Coronary artery (tissue), 2 donors: ENCODE measurements at regions not wholly inside any gene's neighbourhood (a gene's known extent, or its start where the extent isn't known, plus 50 kb on each side); places are given as distances from the start of the nearest gene placed in this dataset.

Experiments
- DNase-seq: peaks from one replicate; pipeline ENCODE4 v3.0.0-alpha.2; 2017; ENCODE audit warnings: low spot score
- H3K27ac ChIP-seq, 2 donors: fragments of 200-600 bp; sonication (generic); one replicate each; pipeline ENCODE4 v1.5.1; 2016 to 2019
- H3K4me3 ChIP-seq: fragments of 200-600 bp; sonication (generic); 2 replicates; pipeline ENCODE4 v1.5.1; 2016; ENCODE audit warnings: mild to moderate bottlenecking, moderate library complexity
- TF ChIP-seq, protein P1 (sequence below): fragments of 200-600 bp; sonication (generic); IDR thresholded peaks from one replicate; pipeline ENCODE4 v1.5.1; 2019; ENCODE audit warnings: antibody characterized with exemption

DNA sequence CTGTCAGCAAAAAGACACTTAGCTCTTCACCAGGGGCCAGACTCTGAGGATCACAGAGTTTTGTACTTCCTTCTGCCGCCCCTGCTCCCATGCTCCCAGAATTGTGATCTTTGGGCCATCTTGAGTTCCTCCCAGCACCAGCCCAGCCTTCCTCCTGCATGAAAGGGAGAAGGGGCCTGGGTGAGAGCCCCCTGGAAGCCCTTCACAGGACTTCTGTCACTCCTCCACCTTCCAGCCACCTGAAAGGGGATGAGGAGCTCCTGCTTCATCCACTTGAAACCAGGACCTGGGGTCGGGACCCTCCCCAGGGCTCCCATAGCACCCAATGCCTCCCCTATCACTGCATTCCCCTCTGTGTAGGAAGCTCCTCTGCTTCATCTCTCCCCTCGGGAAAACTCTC is 174.2 kb downstream of the BUD13 start:
- DNase-seq = no peak
- TF ChIP-seq, protein P1, sequence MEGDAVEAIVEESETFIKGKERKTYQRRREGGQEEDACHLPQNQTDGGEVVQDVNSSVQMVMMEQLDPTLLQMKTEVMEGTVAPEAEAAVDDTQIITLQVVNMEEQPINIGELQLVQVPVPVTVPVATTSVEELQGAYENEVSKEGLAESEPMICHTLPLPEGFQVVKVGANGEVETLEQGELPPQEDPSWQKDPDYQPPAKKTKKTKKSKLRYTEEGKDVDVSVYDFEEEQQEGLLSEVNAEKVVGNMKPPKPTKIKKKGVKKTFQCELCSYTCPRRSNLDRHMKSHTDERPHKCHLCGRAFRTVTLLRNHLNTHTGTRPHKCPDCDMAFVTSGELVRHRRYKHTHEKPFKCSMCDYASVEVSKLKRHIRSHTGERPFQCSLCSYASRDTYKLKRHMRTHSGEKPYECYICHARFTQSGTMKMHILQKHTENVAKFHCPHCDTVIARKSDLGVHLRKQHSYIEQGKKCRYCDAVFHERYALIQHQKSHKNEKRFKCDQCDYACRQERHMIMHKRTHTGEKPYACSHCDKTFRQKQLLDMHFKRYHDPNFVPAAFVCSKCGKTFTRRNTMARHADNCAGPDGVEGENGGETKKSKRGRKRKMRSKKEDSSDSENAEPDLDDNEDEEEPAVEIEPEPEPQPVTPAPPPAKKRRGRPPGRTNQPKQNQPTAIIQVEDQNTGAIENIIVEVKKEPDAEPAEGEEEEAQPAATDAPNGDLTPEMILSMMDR = no peak
- H3K27ac ChIP-seq = no peak overlapping the region
- no peak overlapping the region for H3K4me3 ChIP-seq

- no peak for DNase-seq
- Histone ChIP-seq H3K4me3 (no peak overlapping the region), H3K27ac (no peak overlapping the region)
- TF ChIP-seq, protein P1 = no peak
Measured at GRCh38 chr11:116598036-116598435, 174.8 kb downstream of the BUD13 start.

GRCh38 chr11:116596346-116597260 is 176.2 kb downstream of the BUD13 start:
- no peak overlapping the region for H3K27ac ChIP-seq
- H3K4me3 ChIP-seq = no peak overlapping the region
- TF ChIP-seq, protein P1 = no peak
- DNase-seq = no peak

DNA sequence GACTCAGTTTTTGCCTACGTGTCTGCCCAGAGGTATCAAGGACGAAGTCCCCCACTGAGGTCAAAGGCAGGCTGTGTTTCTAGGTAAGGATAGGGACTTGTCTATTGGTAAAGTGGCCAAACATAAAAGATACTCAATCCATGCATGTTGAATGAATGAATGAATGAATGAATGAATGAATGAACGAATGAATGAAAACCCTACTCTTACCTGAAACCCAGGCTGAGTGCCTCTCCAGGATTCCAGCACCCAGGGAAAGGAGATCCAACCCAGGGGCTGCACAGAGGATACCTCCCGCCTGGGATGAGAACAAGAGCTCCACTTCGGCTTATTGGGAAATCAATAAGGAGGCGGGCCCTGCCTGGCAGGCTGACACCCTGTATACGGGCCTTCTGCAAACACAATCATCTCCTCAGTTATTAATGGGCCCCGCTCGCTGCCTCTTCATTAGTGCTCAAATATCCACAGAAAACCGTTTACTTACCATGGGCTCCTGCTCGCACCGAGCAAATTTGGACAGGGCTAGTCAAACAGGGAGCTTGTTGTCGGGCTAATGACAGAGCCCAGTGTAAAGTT is 177.4 kb downstream of the BUD13 start:
- DNase-seq = no peak
- H3K27ac ChIP-seq = no peak overlapping the region
- H3K4me3 ChIP-seq = no peak overlapping the region
- TF ChIP-seq, protein P1 = no peak

DNA sequence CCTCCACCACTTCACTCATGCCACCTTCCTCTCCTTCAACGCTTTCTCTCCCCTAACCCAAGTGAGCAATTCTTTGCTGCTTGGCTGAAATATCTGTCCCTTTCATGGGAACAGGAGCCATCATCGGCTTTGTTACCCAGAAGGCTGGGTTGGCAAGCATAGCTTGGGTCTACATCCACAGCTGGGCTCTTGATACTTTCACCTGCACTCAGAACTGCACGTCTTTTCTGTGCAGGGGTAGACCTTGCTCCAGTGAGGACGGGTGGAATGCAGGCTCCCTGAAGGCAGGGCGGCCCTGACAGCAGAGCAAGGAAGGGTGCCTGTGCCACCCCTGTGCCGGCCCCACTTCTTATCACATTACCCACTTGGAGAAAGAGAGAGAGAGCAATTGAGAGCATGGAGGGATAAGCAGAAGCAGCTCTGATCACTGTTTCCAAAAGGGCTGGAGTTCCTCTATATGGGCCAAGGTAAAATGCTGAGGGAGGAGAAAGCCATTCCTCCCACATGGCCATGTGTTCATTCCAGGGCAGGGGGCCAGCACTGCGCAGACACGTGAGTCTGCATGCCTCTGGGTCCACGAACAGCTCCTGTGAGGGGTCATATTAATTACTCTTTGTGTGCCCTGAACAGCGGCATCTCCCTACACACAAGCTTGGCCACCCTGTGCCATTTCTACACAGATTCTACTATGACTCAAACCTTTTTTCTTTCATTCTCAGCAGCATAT is 181.8 kb downstream of the BUD13 start:
- TF ChIP-seq, protein P1 = no peak
- no peak overlapping the region for H3K27ac ChIP-seq
- no peak for DNase-seq

GRCh38 chr11:116589402-116589801 is 183.4 kb downstream of the BUD13 start:
- TF ChIP-seq, protein P1 = no peak
- DNase-seq = no peak
- H3K4me3 ChIP-seq = no peak overlapping the region
- no peak overlapping the region for H3K27ac ChIP-seq

More for the DNA sequence above, 181.8 kb downstream of the BUD13 start:
- no peak overlapping the region for H3K4me3 ChIP-seq
